Renal cortical epithelial cell (primary cell): ENCODE measurements at regions not wholly inside any gene's neighbourhood (a gene's known extent, or its start where the extent isn't known, plus 50 kb on each side); places are given as distances from the start of the nearest gene placed in this dataset.
A peak's percentile ranks its signal among the peaks of the same experiment; 100 is the strongest.
"Not testable (repeated sequence)": the region's sequence is repeated elsewhere in the genome, so short reads cannot be mapped to it uniquely, and the experiment has no call there.

Experiments
- DNase-seq: peaks from one replicate; pipeline ENCODE4 v3.0.0-alpha.2; 2011; ENCODE audit warnings: low read depth

GRCh38 chr1:189205863-189206262, 1271.8 kb downstream of the BRINP3 start:
- DNase-seq: no peak

DNA sequence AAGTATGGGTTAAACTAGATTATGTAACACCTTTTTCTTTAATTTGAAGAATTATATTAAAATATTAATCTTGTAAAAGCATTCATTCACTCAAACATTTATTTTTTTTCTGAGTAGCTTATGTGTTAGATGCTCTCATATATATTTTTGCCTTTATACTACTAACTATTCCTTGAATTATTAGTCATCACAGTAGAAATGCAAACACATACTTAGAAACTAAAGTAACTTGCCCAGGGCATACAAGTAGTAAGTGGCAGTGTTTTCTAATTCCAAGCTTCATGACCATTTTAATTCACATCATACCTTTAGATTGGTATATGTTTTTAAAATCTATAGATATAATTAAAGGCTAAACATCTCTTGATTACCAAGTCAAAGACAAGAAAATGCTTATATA, 1271.0 kb downstream of the BRINP3 start:
- peak; percentile 58 for DNase-seq

GRCh38 chr1:189211742-189212141, 1265.9 kb downstream of the BRINP3 start:
- DNase-seq: peak; percentile 66

DNA sequence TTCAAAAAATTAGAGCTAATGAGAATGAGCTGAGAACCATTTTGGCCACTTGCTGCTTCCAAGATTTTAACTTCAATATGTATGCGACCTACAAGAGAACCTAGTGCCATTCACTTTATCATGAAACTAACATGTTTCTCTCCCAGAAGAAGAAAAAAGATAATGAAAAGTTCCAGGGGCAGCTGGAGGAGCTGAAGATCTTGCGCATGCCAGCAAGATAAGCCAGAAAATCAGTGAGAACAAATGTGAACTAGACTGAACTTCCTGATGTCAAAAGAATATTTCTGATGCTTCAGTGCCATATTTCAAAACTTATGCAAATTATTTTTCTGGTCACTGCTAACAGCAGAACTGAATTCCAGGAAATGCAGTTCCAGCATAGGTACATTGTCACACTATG, 1265.1 kb downstream of the BRINP3 start:
- no peak for DNase-seq

DNA sequence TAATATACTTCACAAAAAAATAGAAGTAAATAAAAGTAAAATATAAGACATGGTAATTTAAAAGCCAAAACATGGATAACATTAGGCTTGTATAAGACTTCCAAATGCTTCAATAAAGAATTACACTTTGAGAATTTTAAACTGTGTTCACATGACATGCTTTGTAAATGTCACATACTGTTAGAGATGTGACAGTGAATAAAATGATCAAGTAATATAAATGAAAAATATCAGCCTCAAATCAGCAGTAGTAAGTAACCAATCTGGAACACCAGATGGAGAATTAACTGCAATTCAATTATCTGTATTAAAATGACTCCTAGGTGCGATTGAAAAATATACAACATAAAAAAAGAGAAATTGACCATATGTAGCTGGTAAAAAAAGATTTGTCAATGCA, 1260.8 kb downstream of the BRINP3 start:
- no peak for DNase-seq

GRCh38 chr1:189217646-189218045, 1260.0 kb downstream of the BRINP3 start:
- DNase-seq: no peak

- peak; percentile 2 for DNase-seq
Observed at GRCh38 chr1:189220750-189221149, 1256.9 kb downstream of the BRINP3 start.

DNA sequence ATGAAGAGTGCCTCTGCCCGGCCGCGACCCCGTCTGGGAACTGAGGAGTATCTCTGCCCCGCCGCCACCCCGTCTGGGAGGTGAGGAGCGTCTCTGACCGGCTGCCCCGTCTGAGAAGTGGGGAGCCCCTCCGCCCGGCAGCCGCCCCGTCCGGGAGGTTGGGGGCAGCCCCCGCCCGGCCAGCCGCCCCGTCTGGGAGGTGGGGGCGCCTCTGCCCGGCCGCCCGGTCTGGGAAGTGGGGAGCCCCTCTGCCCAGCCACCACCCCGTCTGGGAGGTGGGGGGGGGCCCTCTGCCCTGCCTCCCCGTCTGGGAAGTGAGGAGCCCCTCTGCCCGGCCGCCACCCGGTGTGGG, 1251.9 kb downstream of the BRINP3 start:
- not testable (repeated sequence) for DNase-seq

GRCh38 chr1:189226779-189227178, 1250.9 kb downstream of the BRINP3 start:
- no peak for DNase-seq

GRCh38 chr1:189237008-189237407, 1240.7 kb downstream of the BRINP3 start:
- DNase-seq: no peak

GRCh38 chr1:189253601-189254350, 1223.9 kb downstream of the BRINP3 start:
- no peak for DNase-seq

DNA sequence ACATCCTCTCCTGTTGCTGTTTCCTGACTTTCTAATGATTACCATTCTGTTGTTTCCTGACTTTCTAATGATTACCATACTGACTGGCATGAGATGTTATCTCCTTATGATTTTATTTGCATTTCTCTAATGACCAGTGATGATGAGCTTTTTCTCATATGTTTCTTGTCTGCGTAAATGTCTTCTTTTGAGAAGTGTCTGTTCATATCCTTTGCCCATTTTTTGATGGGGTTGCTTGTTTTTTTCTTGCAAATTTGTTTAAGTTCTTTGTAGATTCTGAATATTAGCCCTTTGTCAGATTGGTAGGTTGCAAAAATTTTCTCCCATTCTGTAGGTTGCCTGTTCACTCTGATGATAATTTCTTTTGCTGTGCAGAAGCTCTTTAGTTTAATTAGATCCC, 1216.5 kb downstream of the BRINP3 start:
- DNase-seq: not testable (repeated sequence)

GRCh38 chr1:189269011-189269410, 1208.7 kb downstream of the BRINP3 start:
- DNase-seq: no peak

DNA sequence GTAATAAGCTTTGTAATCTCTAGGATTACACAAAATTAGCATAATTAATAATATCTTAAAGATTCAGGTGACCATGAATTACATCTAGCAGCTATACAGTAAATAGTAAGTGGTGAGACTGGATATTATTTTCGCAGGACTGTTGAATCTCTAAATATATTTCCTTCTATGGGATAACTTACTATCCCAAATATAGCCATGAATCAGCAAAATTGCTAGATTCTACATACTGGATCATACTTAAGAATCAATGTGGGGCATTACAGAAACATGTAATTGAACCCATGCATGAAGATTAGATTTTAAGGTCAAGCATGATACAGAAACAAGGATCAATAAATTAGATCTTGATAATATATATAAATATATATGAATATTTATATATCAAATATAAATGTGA, 1203.4 kb downstream of the BRINP3 start:
- no peak for DNase-seq

- no peak for DNase-seq
Observed at GRCh38 chr1:189275796-189276195, 1201.9 kb downstream of the BRINP3 start.

- no peak for DNase-seq
Observed at GRCh38 chr1:189289346-189289745, 1188.3 kb downstream of the BRINP3 start.

DNA sequence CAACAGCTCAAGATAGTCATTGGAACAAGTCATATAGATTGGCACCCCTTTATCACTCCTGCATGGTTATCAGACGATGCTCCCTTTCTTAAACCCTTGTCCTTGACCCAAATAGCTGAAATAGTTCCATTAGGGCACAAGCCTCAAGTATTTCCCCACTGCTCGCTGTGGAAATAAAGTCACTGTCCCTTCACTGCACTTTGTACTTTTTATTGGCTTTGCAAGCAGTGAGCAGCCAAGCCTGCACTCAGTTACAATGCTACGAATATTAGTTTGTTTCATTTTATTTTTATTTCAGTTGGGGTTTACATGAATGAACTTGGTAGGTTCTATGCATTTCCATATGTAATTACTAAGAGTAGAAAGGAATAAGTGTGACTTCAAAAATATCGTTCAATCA, 1176.4 kb downstream of the BRINP3 start:
- no peak for DNase-seq

GRCh38 chr1:189305279-189305678, 1172.4 kb downstream of the BRINP3 start:
- DNase-seq: no peak

- no peak for DNase-seq
Observed at GRCh38 chr1:189311915-189312314, 1165.7 kb downstream of the BRINP3 start.

GRCh38 chr1:189312499-189312898, 1165.2 kb downstream of the BRINP3 start:
- no peak for DNase-seq

DNA sequence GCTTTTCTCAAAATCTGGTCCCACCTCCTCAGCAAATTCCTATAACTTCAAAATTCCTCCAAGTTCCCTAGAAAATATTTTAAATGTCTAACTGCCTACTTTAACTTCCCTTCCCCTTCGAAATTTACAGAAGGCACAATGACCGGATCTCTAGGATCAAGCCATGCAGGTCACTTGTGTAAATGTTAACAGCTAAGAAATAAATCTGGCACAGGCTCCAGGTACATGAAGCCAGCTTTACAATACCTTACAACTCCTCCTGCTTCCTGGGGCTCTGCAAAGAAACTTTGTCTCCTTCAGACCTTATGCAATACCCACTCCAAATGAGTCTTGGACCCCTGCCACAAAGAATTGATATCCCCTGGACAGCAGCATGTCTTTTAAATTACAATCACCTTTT, 1164.2 kb downstream of the BRINP3 start:
- DNase-seq: peak; percentile 57

DNA sequence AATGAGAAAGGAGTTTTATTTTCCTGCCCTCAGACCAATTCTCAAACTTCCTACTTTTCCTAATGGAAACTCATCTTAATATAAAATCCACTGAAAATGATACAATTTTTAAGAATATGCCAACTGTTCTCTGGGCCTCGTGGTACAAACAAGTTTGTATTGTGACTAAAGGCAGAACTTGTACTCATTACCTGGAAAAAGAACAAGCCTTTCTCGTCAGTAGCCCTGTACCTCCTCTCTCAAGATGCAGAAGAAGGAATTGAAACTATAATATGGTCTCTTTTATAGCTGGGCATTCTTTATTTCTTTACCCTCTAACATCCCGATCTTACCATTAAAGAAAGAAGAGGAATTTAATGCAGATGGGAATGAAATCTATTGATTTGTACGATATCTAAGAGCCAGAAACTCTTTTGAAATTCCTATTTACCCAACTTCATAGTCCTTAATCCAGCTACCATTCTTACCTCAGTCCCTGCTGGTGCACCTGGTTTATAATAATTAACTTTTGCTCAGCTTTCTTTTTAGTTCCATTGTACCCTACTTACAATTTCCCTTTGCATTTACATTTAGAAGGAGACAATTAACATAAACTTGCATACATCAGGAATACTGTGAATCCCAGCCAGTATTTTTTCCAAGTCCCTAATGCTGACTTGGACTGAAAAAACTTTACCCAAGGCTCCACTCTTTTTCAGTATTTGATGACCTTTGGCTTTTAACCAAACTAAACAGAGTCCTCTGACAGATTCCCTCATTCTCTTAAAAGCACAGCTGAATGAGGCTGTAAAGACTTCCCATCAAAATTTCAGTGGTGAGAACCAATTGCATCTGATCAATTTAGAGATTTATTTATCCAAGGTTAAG, 1162.4 kb downstream of the BRINP3 start:
- DNase-seq: peak; percentile 4

DNA sequence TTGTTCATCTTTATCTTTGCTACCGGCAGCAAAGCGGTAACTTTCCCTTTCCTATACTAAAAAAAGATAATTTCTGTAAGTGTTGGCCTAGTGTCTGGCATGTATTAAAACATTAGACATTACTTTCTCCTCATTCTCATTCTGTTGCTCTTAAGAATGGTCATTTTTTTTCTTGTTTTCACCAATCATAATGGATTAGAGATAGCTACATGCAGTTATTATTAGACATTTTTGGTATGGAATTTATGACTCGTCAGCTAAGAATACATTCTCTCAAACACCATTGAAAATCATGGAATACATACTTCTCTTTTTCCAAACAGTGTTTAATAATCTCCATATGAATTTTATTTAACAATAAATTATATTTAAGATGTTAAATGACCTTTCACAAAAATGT, 1154.6 kb downstream of the BRINP3 start:
- DNase-seq: no peak
